ENCODE measurements at regions not wholly inside any gene's neighbourhood (a gene's known extent, or its start where the extent isn't known, plus 50 kb on each side); places are given as distances from the start of the nearest gene placed in this dataset.

- TF ChIP-seq CTCF (IDR thresholded peaks at IDR 0.05), result no peak
- no peak overlapping the region for H3K4me3 Mint-ChIP-seq
- DNase-seq, result no peak
- no peaks in the 10 kb centered on the region for H3K4me1 Mint-ChIP-seq
- no peak overlapping the region for H3K27ac Mint-ChIP-seq
- no peaks in the 10 kb centered on the region for H3K36me3 Mint-ChIP-seq (ENCODE audit: low read depth)
- no peaks in the 10 kb centered on the region for H3K9me3 Mint-ChIP-seq
- H3K27me3 Mint-ChIP-seq (ENCODE audit: low read depth, poor library complexity), result peaks cover under 1% of the 10 kb centered on the region
Observed at GRCh38 chr18:42159146-42159545, 204.1 kb downstream of the PIK3C3 start.

GRCh38 chr18:42163321-42163720 lies 208.3 kb downstream of the PIK3C3 start:
- no peak overlapping the region for H3K27ac Mint-ChIP-seq
- no peak for TF ChIP-seq CTCF (IDR thresholded peaks at IDR 0.05)
- H3K4me3 Mint-ChIP-seq, result no peak overlapping the region
- H3K27me3 Mint-ChIP-seq (ENCODE audit: low read depth, poor library complexity), result peaks cover 2% of the 10 kb centered on the region
- no peaks in the 10 kb centered on the region for H3K4me1 Mint-ChIP-seq
- H3K9me3 Mint-ChIP-seq, result no peaks in the 10 kb centered on the region
- no peak for DNase-seq
- no peaks in the 10 kb centered on the region for H3K36me3 Mint-ChIP-seq (ENCODE audit: low read depth)

GRCh38 chr18:42164556-42164955 lies 209.5 kb downstream of the PIK3C3 start:
- Mint-ChIP-seq H3K9me3 (no peaks in the 10 kb centered on the region), H3K27ac (no peak overlapping the region), H3K4me3 (no peak overlapping the region), H3K27me3 (ENCODE audit: low read depth, poor library complexity) (peaks cover 8% of the 10 kb centered on the region), H3K36me3 (ENCODE audit: low read depth) (no peaks in the 10 kb centered on the region), H3K4me1 (no peaks in the 10 kb centered on the region)
- no peak for DNase-seq
- no peak for TF ChIP-seq CTCF (IDR thresholded peaks at IDR 0.05)

GRCh38 chr18:42165922-42166513 lies 211.0 kb downstream of the PIK3C3 start:
- Mint-ChIP-seq H3K4me1 (no peaks in the 10 kb centered on the region), H3K27ac (peak overlapping the region; percentile 9), H3K36me3 (ENCODE audit: low read depth) (no peaks in the 10 kb centered on the region), H3K4me3 (no peak overlapping the region), H3K9me3 (no peaks in the 10 kb centered on the region), H3K27me3 (ENCODE audit: low read depth, poor library complexity) (peaks cover 8% of the 10 kb centered on the region)
- no peak for TF ChIP-seq CTCF (IDR thresholded peaks at IDR 0.05)
- no peak for DNase-seq

GRCh38 chr18:42168487-42168886 lies 213.5 kb downstream of the PIK3C3 start:
- Mint-ChIP-seq H3K27me3 (ENCODE audit: low read depth, poor library complexity) (peaks cover 11% of the 10 kb centered on the region), H3K4me1 (no peaks in the 10 kb centered on the region), H3K4me3 (no peak overlapping the region), H3K27ac (no peak overlapping the region), H3K9me3 (no peaks in the 10 kb centered on the region), H3K36me3 (ENCODE audit: low read depth) (no peaks in the 10 kb centered on the region)
- DNase-seq, result no peak
- no peak for TF ChIP-seq CTCF (IDR thresholded peaks at IDR 0.05)

- Mint-ChIP-seq H3K9me3 (no peaks in the 10 kb centered on the region), H3K4me3 (no peak overlapping the region), H3K4me1 (no peaks in the 10 kb centered on the region), H3K27ac (no peak overlapping the region), H3K27me3 (ENCODE audit: low read depth, poor library complexity) (peaks cover 11% of the 10 kb centered on the region), H3K36me3 (ENCODE audit: low read depth) (no peaks in the 10 kb centered on the region)
- DNase-seq, result no peak
- TF ChIP-seq CTCF (IDR thresholded peaks at IDR 0.05), result no peak
Observed at GRCh38 chr18:42168907-42169306, 213.9 kb downstream of the PIK3C3 start.
